WTC11 (cell line): ENCODE measurements at regions not wholly inside any gene's neighbourhood (a gene's known extent, or its start where the extent isn't known, plus 50 kb on each side); places are given as distances from the start of the nearest gene placed in this dataset.

Experiments
- ATAC-seq: fragments of 200-7000 bp; cut with Tn5 transposase; 2 replicates; pipeline ENCODE4 v1.10.0; 2021; ENCODE audit warnings: mild to moderate bottlenecking, moderate library complexity
- CTCF ChIA-PET: fragments of 300-600 bp; sonication (Branson Sonifier 250); formaldehyde crosslinking; loops from one replicate; lab custom pipeline; 2021; ENCODE audit warnings: antibody characterized with exemption; lab: Charles Lee
- POLR2A ChIA-PET: fragments of 350-600 bp; sonication (Branson Sonifier 250); formaldehyde crosslinking; loops from one replicate; lab custom pipeline; 2021; ENCODE audit warnings: antibody characterized with exemption; lab: Charles Lee
- DNase-seq: peaks from one replicate; pipeline ENCODE4 v3.0.0; 2021; ENCODE audit warnings: low spot score
- H3K27ac Mint-ChIP-seq: 2 replicates; pipeline ENCODE4 v1.8.0; 2021; ENCODE audit warnings: mixed read lengths
- H3K27me3 Mint-ChIP-seq: 2 replicates; pipeline ENCODE4 v1.8.0; 2021; ENCODE audit warnings: low read depth, mild to moderate bottlenecking, moderate library complexity, mixed read lengths
- H3K36me3 Mint-ChIP-seq: 2 replicates; pipeline ENCODE4 v1.8.0; 2021; ENCODE audit warnings: mixed read lengths
- H3K4me1 Mint-ChIP-seq: 2 replicates; pipeline ENCODE4 v1.8.0; 2022; ENCODE audit warnings: mixed read lengths
- H3K4me3 Mint-ChIP-seq: 2 replicates; pipeline ENCODE4 v1.8.0; 2021; ENCODE audit warnings: mild to moderate bottlenecking, moderate library complexity, mixed read lengths
- H3K9me3 Mint-ChIP-seq: 2 replicates; pipeline ENCODE4 v1.8.0; 2021; ENCODE audit warnings: mixed read lengths
- CBFB ChIP-seq: sonication (generic); formaldehyde crosslinking; IDR thresholded peaks from 2 replicates; pipeline ENCODE4 v1.8.1; 2022; ENCODE audit warnings: mild to moderate bottlenecking, low read depth, missing genetic modification reagents
- CDX4 ChIP-seq: fragments of 250-450 bp; sonication (Bioruptor Pico); IDR thresholded peaks from 2 replicates; pipeline ENCODE4 v1.9.0; 2021; ENCODE audit warnings: moderate library complexity, mild to moderate bottlenecking, inconsistent platforms, borderline replicate concordance
- CREM ChIP-seq: sonication (generic); formaldehyde crosslinking; IDR thresholded peaks from 2 replicates; pipeline ENCODE4 v1.8.1; 2022; ENCODE audit warnings: mild to moderate bottlenecking, missing genetic modification reagents, moderate library complexity
- FOXP1 ChIP-seq: sonication (generic); formaldehyde crosslinking; IDR thresholded peaks from 2 replicates; pipeline ENCODE4 v1.8.0; 2022; ENCODE audit warnings: missing genetic modification reagents, mild to moderate bottlenecking, moderate library complexity, borderline replicate concordance
- GTF2I ChIP-seq: fragments of 250-450 bp; sonication (Bioruptor Pico); conservative IDR thresholded peaks from 2 replicates; pipeline ENCODE4 v1.4.0; 2021; ENCODE audit warnings: mild to moderate bottlenecking
- PRDM15 ChIP-seq: sonication (generic); formaldehyde crosslinking; IDR thresholded peaks from 2 replicates; pipeline ENCODE4 v1.8.0; 2022; ENCODE audit warnings: missing genetic modification reagents
- PRRX2 ChIP-seq: fragments of 250-450 bp; sonication (Bioruptor Pico); IDR thresholded peaks from 2 replicates; pipeline ENCODE4 v1.8.0; 2021; ENCODE audit warnings: mild to moderate bottlenecking
- SOX15 ChIP-seq: fragments of 250-450 bp; sonication (Bioruptor Pico); IDR thresholded peaks from 2 replicates; pipeline ENCODE4 v1.9.0; 2021; ENCODE audit warnings: mild to moderate bottlenecking
- ZBTB21 ChIP-seq: sonication (generic); formaldehyde crosslinking; IDR thresholded peaks from 2 replicates; pipeline ENCODE4 v1.8.1; 2023; ENCODE audit warnings: mild to moderate bottlenecking, missing genetic modification reagents, borderline replicate concordance
- ZNF138 ChIP-seq: sonication (generic); formaldehyde crosslinking; conservative IDR thresholded peaks from 2 replicates; pipeline ENCODE4 v1.8.1; 2022; ENCODE audit warnings: mild to moderate bottlenecking, moderate library complexity, missing genetic modification reagents
- ZNF423 ChIP-seq: fragments of 250-450 bp; sonication (Bioruptor Pico); IDR thresholded peaks from 2 replicates; pipeline ENCODE4 v2.1.2; 2022; ENCODE audit warnings: mild to moderate bottlenecking, moderate library complexity
- TF ChIP-seq, protein P1 (sequence below): fragments of 200-600 bp; IDR thresholded peaks from 2 replicates; pipeline ENCODE4 v1.8.0; 2022; ENCODE audit warnings: antibody characterized with exemption
- TF ChIP-seq, protein P2 (sequence below): sonication (generic); formaldehyde crosslinking; IDR thresholded peaks from 2 replicates; pipeline ENCODE4 v1.8.1; 2023; ENCODE audit warnings: mild to moderate bottlenecking, moderate library complexity, missing genetic modification reagents
- TF ChIP-seq, protein P3 (sequence below): sonication (generic); formaldehyde crosslinking; IDR thresholded peaks from 2 replicates; pipeline ENCODE4 v1.8.0; 2022; ENCODE audit warnings: mild to moderate bottlenecking, missing genetic modification reagents
- TF ChIP-seq, protein P4 (sequence below): fragments of 250-450 bp; sonication (Bioruptor Pico); conservative IDR thresholded peaks from 2 replicates; pipeline ENCODE4 v1.9.0; 2021; ENCODE audit warnings: mild to moderate bottlenecking
- TF ChIP-seq, protein P5 (sequence below): sonication (generic); formaldehyde crosslinking; IDR thresholded peaks from 2 replicates; pipeline ENCODE4 v1.8.1; 2022; ENCODE audit warnings: mild to moderate bottlenecking, missing genetic modification reagents, moderate library complexity, borderline replicate concordance
- TF ChIP-seq, protein P6 (sequence below): fragments of 250-450 bp; sonication (Bioruptor Pico); IDR thresholded peaks from 2 replicates; pipeline ENCODE4 v2.1.2; 2022; ENCODE audit warnings: mild to moderate bottlenecking, moderate library complexity

DNA sequence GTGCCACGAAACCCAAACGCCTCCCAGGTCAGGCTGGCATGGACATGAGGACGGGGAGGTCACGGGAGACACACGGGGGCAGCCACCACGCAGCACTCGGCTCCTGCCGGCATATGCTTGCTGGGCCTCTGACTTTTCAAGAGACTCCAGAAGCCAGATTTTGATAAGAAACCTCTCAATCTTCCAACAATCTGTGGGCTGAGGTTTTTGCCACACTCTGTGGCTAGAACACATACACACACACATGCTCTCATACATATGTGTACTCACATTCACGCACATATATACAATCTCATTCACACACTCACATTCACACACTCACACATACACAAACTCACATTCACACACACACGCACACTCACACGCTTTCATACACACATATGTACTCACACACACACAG, 86.7 kb upstream of the LINGO1 start:
- ChIA-PET CTCF (interaction anchor here (1.2 kb wide), 1 partner anchor 65 kb away, joined by 7 read pairs; no protein-coding TSS in a partner anchor), POLR2A (no interaction called here)
- Mint-ChIP-seq H3K4me1 (peaks cover 10% of the 10 kb centered on the region), H3K9me3 (no peaks in the 10 kb centered on the region), H3K27ac (no peak overlapping the region; the same call in 1 of the 2 replicates), H3K36me3 (no peaks in the 10 kb centered on the region), H3K27me3 (no peaks in the 10 kb centered on the region), H3K4me3 (no peak overlapping the region)
- ATAC-seq = no peak
- no peak for DNase-seq
- no peak for TF ChIP-seq CREM (CRISPR knock-in tag)
- TF ChIP-seq PRRX2 = no peak
- TF ChIP-seq, protein P1, sequence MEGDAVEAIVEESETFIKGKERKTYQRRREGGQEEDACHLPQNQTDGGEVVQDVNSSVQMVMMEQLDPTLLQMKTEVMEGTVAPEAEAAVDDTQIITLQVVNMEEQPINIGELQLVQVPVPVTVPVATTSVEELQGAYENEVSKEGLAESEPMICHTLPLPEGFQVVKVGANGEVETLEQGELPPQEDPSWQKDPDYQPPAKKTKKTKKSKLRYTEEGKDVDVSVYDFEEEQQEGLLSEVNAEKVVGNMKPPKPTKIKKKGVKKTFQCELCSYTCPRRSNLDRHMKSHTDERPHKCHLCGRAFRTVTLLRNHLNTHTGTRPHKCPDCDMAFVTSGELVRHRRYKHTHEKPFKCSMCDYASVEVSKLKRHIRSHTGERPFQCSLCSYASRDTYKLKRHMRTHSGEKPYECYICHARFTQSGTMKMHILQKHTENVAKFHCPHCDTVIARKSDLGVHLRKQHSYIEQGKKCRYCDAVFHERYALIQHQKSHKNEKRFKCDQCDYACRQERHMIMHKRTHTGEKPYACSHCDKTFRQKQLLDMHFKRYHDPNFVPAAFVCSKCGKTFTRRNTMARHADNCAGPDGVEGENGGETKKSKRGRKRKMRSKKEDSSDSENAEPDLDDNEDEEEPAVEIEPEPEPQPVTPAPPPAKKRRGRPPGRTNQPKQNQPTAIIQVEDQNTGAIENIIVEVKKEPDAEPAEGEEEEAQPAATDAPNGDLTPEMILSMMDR = no peak
- no peak for TF ChIP-seq ZNF423 (CRISPR knock-in tag)
- no peak for TF ChIP-seq FOXP1 (CRISPR knock-in tag)
- TF ChIP-seq, protein P2, sequence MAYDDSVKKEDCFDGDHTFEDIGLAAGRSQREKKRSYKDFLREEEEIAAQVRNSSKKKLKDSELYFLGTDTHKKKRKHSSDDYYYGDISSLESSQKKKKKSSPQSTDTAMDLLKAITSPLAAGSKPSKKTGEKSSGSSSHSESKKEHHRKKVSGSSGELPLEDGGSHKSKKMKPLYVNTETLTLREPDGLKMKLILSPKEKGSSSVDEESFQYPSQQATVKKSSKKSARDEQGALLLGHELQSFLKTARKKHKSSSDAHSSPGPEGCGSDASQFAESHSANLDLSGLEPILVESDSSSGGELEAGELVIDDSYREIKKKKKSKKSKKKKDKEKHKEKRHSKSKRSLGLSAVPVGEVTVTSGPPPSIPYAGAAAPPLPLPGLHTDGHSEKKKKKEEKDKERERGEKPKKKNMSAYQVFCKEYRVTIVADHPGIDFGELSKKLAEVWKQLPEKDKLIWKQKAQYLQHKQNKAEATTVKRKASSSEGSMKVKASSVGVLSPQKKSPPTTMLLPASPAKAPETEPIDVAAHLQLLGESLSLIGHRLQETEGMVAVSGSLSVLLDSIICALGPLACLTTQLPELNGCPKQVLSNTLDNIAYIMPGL (CRISPR knock-in tag) = no peak
- no peak for TF ChIP-seq SOX15 (CRISPR knock-in tag)
- TF ChIP-seq, protein P3, sequence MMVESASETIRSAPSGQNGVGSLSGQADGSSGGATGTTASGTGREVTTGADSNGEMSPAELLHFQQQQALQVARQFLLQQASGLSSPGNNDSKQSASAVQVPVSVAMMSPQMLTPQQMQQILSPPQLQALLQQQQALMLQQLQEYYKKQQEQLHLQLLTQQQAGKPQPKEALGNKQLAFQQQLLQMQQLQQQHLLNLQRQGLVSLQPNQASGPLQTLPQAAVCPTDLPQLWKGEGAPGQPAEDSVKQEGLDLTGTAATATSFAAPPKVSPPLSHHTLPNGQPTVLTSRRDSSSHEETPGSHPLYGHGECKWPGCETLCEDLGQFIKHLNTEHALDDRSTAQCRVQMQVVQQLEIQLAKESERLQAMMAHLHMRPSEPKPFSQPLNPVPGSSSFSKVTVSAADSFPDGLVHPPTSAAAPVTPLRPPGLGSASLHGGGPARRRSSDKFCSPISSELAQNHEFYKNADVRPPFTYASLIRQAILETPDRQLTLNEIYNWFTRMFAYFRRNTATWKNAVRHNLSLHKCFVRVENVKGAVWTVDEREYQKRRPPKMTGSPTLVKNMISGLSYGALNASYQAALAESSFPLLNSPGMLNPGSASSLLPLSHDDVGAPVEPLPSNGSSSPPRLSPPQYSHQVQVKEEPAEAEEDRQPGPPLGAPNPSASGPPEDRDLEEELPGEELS (CRISPR knock-in tag) = no peak
- TF ChIP-seq CBFB (CRISPR knock-in tag) = no peak
- no peak for TF ChIP-seq ZBTB21
- TF ChIP-seq PRDM15 = no peak
- TF ChIP-seq CDX4 (CRISPR knock-in tag) = no peak
- TF ChIP-seq, protein P4, sequence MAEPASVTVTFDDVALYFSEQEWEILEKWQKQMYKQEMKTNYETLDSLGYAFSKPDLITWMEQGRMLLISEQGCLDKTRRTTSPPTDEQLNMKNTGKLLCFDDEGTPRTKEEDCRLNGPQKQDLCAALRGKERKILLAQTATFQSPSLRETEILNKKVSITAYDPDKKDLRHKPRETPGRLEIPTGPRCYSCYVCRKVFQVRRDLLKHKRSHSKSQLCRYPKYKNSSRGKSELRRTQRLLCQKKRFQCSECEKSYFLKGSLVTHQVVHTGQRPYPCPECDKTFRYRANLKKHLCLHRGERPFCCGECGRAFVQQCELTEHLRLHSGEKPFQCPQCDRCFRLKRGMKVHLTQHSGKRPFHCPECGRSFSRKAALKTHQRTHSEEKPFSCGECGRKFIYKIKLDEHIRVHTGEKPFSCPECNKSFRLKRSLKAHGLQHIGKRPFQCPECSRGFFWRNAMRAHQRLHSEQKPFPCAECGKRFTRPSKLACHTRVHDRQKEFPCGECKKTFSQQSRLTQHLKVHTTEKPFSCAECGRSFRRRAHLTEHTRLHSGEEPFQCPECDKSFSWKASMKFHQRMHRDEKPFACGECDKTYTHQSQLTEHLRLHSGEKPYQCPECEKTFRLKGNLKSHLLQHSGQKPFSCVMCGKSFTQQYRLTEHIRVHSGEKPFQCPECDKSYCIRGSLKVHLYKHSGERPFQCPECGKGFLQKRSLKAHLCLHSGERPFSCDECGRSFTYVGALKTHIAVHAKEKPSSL (CRISPR knock-in tag) = no peak
- TF ChIP-seq, protein P5, sequence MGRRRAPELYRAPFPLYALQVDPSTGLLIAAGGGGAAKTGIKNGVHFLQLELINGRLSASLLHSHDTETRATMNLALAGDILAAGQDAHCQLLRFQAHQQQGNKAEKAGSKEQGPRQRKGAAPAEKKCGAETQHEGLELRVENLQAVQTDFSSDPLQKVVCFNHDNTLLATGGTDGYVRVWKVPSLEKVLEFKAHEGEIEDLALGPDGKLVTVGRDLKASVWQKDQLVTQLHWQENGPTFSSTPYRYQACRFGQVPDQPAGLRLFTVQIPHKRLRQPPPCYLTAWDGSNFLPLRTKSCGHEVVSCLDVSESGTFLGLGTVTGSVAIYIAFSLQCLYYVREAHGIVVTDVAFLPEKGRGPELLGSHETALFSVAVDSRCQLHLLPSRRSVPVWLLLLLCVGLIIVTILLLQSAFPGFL (CRISPR knock-in tag) = no peak
- TF ChIP-seq ZNF138 (CRISPR knock-in tag) = no peak
- TF ChIP-seq GTF2I = no peak
- TF ChIP-seq, protein P6, sequence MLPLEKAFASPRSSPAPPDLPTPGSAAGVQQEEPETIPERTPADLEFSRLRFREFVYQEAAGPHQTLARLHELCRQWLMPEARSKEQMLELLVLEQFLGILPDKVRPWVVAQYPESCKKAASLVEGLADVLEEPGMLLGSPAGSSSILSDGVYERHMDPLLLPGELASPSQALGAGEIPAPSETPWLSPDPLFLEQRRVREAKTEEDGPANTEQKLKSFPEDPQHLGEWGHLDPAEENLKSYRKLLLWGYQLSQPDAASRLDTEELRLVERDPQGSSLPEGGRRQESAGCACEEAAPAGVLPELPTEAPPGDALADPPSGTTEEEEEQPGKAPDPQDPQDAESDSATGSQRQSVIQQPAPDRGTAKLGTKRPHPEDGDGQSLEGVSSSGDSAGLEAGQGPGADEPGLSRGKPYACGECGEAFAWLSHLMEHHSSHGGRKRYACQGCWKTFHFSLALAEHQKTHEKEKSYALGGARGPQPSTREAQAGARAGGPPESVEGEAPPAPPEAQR = no peak
